ENCODE measurements at regions not wholly inside any gene's neighbourhood (a gene's known extent, or its start where the extent isn't known, plus 50 kb on each side); places are given as distances from the start of the nearest gene placed in this dataset.

- DNase-seq, result no peak
- H4K8ac ChIP-seq (ENCODE audit: low read length), result no peak overlapping the region
- H2AK5ac ChIP-seq (ENCODE audit: low read length, severe bottlenecking), result no peak overlapping the region
- H2BK5ac ChIP-seq (ENCODE audit: low read depth, low read length, poor library complexity, severe bottlenecking), result no peak overlapping the region
- 94% methylated on average over 12 of the region's 12 CpGs for WGBS
- H3K18ac ChIP-seq (ENCODE audit: low read depth in 1 of 2, low read length in 2 of 2), result no peak overlapping the region
- H3K23ac ChIP-seq (ENCODE audit: low read length in 2 of 2), result no peak overlapping the region
- H3K4me2 ChIP-seq (ENCODE audit: low read length, poor library complexity, severe bottlenecking), result no peak overlapping the region
- H2BK15ac ChIP-seq (ENCODE audit: low read depth, poor library complexity, severe bottlenecking), result no peak overlapping the region
- H4K91ac ChIP-seq (ENCODE audit: low read length), result no peak overlapping the region
- no peak overlapping the region for H2BK12ac ChIP-seq (ENCODE audit: low read length in 2 of 2)
- H3K27me3 ChIP-seq (ENCODE audit: control insufficient read depth in 1 of 2, insufficient read depth in 1 of 2, low read length in 2 of 2), result peaks cover 10 to 55% of the 10 kb centered on the region in 2 experiments
- no peak overlapping the region for H3K27ac ChIP-seq (ENCODE audit: low read length, poor library complexity, severe bottlenecking)
- H3K79me1 ChIP-seq (replicated peaks; ENCODE audit: low read length, poor library complexity, severe bottlenecking), result no peaks in the 10 kb centered on the region
- H3K4me1 ChIP-seq (ENCODE audit: control insufficient read depth, insufficient read depth, low read depth, low read length), result no peaks in the 10 kb centered on the region
- H3K9ac ChIP-seq (ENCODE audit: low read length), result no peak overlapping the region
- H3K9me3 ChIP-seq (ENCODE audit: control insufficient read depth, low read length), result no peaks in the 10 kb centered on the region
- H3K14ac ChIP-seq (ENCODE audit: low read length in 2 of 2), result no peak overlapping the region
- H3K36me3 ChIP-seq (ENCODE audit: control insufficient read depth in 1 of 2, insufficient read depth in 2 of 2, low read depth in 1 of 2, low read length in 2 of 2), result no peaks in the 10 kb centered on the region
- H3K4me3 ChIP-seq (ENCODE audit: insufficient read depth in 1 of 2, low read depth in 1 of 2, low read length in 2 of 2), result no peak overlapping the region
- no peak overlapping the region for H2BK120ac ChIP-seq (ENCODE audit: low read depth, low read length)
- H3K4ac ChIP-seq (ENCODE audit: low read depth in 1 of 2, low read length in 2 of 2), result no peak overlapping the region
- H2AFZ ChIP-seq (ENCODE audit: low read depth, low read length), result no peak overlapping the region
Measured at GRCh38 chr6:166776571-166776970, 149.5 kb upstream of the RPS6KA2 start.

DNA sequence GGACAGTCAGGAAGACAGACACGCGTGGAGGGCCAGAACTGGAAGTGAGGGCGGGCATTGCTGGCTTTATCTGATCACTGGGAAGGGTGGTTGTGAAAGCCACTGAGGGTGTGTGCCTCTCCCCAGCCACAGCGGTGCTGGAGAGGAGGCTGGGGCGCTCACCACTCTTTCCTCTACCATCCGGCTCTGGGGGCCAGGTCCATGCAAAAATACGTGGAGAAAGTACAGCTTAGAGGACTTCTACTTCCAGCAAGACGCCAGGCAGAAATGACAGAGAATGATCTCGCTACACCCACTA lies 148.8 kb upstream of the RPS6KA2 start:
- Histone ChIP-seq H3K23ac (ENCODE audit: low read length in 2 of 2) (no peak overlapping the region), H2BK120ac (ENCODE audit: low read depth, low read length) (no peak overlapping the region), H3K79me1 (replicated peaks; ENCODE audit: low read length, poor library complexity, severe bottlenecking) (no peaks in the 10 kb centered on the region), H2AK5ac (ENCODE audit: low read length, severe bottlenecking) (no peak overlapping the region), H4K91ac (ENCODE audit: low read length) (no peak overlapping the region), H3K27ac (ENCODE audit: low read length, poor library complexity, severe bottlenecking) (no peak overlapping the region), H2AFZ (ENCODE audit: low read depth, low read length) (no peak overlapping the region), H2BK15ac (ENCODE audit: low read depth, poor library complexity, severe bottlenecking) (no peak overlapping the region), H3K14ac (ENCODE audit: low read length in 2 of 2) (no peak overlapping the region), H3K36me3 (ENCODE audit: control insufficient read depth in 1 of 2, insufficient read depth in 2 of 2, low read depth in 1 of 2, low read length in 2 of 2) (no peaks in the 10 kb centered on the region), H3K4ac (ENCODE audit: low read depth in 1 of 2, low read length in 2 of 2) (no peak overlapping the region), H3K18ac (ENCODE audit: low read depth in 1 of 2, low read length in 2 of 2) (no peak overlapping the region), H2BK5ac (ENCODE audit: low read depth, low read length, poor library complexity, severe bottlenecking) (no peak overlapping the region), H3K9me3 (ENCODE audit: control insufficient read depth, low read length) (no peaks in the 10 kb centered on the region), H3K27me3 (ENCODE audit: control insufficient read depth in 1 of 2, insufficient read depth in 1 of 2, low read length in 2 of 2) (peaks cover 10 to 58% of the 10 kb centered on the region in 2 experiments), H3K9ac (ENCODE audit: low read length) (no peak overlapping the region), H3K4me2 (ENCODE audit: low read length, poor library complexity, severe bottlenecking) (no peak overlapping the region), H3K4me3 (ENCODE audit: insufficient read depth in 1 of 2, low read depth in 1 of 2, low read length in 2 of 2) (no peak overlapping the region), H3K4me1 (ENCODE audit: control insufficient read depth, insufficient read depth, low read depth, low read length) (no peaks in the 10 kb centered on the region), H4K8ac (ENCODE audit: low read length) (no peak overlapping the region), H2BK12ac (ENCODE audit: low read length in 2 of 2) (no peak overlapping the region)
- WGBS, result 88% methylated on average over 8 of the region's 9 CpGs
- no peak for DNase-seq

GRCh38 chr6:166775180-166775922 lies 148.3 kb upstream of the RPS6KA2 start:
- Histone ChIP-seq H2AK5ac (ENCODE audit: low read length, severe bottlenecking) (no peak overlapping the region), H3K36me3 (ENCODE audit: control insufficient read depth in 1 of 2, insufficient read depth in 2 of 2, low read depth in 1 of 2, low read length in 2 of 2) (no peaks in the 10 kb centered on the region), H2BK120ac (ENCODE audit: low read depth, low read length) (no peak overlapping the region), H3K4me2 (ENCODE audit: low read length, poor library complexity, severe bottlenecking) (no peak overlapping the region), H3K9ac (ENCODE audit: low read length) (no peak overlapping the region), H2BK5ac (ENCODE audit: low read depth, low read length, poor library complexity, severe bottlenecking) (no peak overlapping the region), H3K27me3 (ENCODE audit: control insufficient read depth in 1 of 2, insufficient read depth in 1 of 2, low read length in 2 of 2) (peaks cover 10 to 58% of the 10 kb centered on the region in 2 experiments), H2BK15ac (ENCODE audit: low read depth, poor library complexity, severe bottlenecking) (no peak overlapping the region), H3K4me3 (ENCODE audit: insufficient read depth in 1 of 2, low read depth in 1 of 2, low read length in 2 of 2) (no peak overlapping the region), H3K18ac (ENCODE audit: low read depth in 1 of 2, low read length in 2 of 2) (no peak overlapping the region), H4K8ac (ENCODE audit: low read length) (no peak overlapping the region), H3K4me1 (ENCODE audit: control insufficient read depth, insufficient read depth, low read depth, low read length) (no peaks in the 10 kb centered on the region), H3K4ac (ENCODE audit: low read depth in 1 of 2, low read length in 2 of 2) (no peak overlapping the region), H3K27ac (ENCODE audit: low read length, poor library complexity, severe bottlenecking) (no peak overlapping the region), H3K79me1 (replicated peaks; ENCODE audit: low read length, poor library complexity, severe bottlenecking) (no peaks in the 10 kb centered on the region), H4K91ac (ENCODE audit: low read length) (no peak overlapping the region), H2BK12ac (ENCODE audit: low read length in 2 of 2) (no peak overlapping the region), H3K23ac (ENCODE audit: low read length in 2 of 2) (no peak overlapping the region), H2AFZ (ENCODE audit: low read depth, low read length) (no peak overlapping the region), H3K9me3 (ENCODE audit: control insufficient read depth, low read length) (no peaks in the 10 kb centered on the region), H3K14ac (ENCODE audit: low read length in 2 of 2) (no peak overlapping the region)
- WGBS, result 65% methylated on average over 21 of the region's 24 CpGs
- DNase-seq, result peak; percentile 70

DNA sequence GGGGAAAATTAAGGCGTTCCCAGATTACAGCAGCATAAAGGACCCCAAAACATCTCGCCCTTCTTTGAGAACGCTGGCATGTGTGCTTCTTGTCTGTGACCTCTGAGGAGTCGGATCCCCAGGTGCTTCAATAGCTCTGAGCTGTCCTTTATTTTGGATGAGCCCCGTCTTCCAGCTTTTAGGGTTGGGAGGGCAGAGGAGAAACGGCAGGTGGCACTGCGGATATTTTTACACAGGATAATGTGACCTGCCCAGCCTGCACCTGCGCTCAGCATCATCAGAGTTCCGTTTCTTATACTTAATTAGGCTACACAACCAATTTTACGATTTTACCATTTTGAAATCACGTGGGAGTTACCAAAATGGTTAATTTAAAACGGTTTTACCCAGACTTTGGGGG lies 147.7 kb upstream of the RPS6KA2 start:
- 74% methylated on average over 12 of the region's 12 CpGs for WGBS
- no peak overlapping the region for H3K4me3 ChIP-seq (ENCODE audit: insufficient read depth in 1 of 2, low read depth in 1 of 2, low read length in 2 of 2)
- H4K8ac ChIP-seq (ENCODE audit: low read length), result no peak overlapping the region
- no peaks in the 10 kb centered on the region for H3K36me3 ChIP-seq (ENCODE audit: control insufficient read depth in 1 of 2, insufficient read depth in 2 of 2, low read depth in 1 of 2, low read length in 2 of 2)
- H3K4me2 ChIP-seq (ENCODE audit: low read length, poor library complexity, severe bottlenecking), result no peak overlapping the region
- no peak overlapping the region for H2BK120ac ChIP-seq (ENCODE audit: low read depth, low read length)
- H3K9ac ChIP-seq (ENCODE audit: low read length), result no peak overlapping the region
- no peak overlapping the region for H3K27ac ChIP-seq (ENCODE audit: low read length, poor library complexity, severe bottlenecking)
- H3K4me1 ChIP-seq (ENCODE audit: control insufficient read depth, insufficient read depth, low read depth, low read length), result no peaks in the 10 kb centered on the region
- no peak overlapping the region for H2AK5ac ChIP-seq (ENCODE audit: low read length, severe bottlenecking)
- no peak overlapping the region for H4K91ac ChIP-seq (ENCODE audit: low read length)
- H3K4ac ChIP-seq (ENCODE audit: low read depth in 1 of 2, low read length in 2 of 2), result no peak overlapping the region
- H3K18ac ChIP-seq (ENCODE audit: low read depth in 1 of 2, low read length in 2 of 2), result no peak overlapping the region
- peaks cover 10 to 58% of the 10 kb centered on the region in 2 experiments for H3K27me3 ChIP-seq (ENCODE audit: control insufficient read depth in 1 of 2, insufficient read depth in 1 of 2, low read length in 2 of 2)
- H3K79me1 ChIP-seq (replicated peaks; ENCODE audit: low read length, poor library complexity, severe bottlenecking), result no peaks in the 10 kb centered on the region
- no peak overlapping the region for H3K14ac ChIP-seq (ENCODE audit: low read length in 2 of 2)
- DNase-seq, result no peak
- H2AFZ ChIP-seq (ENCODE audit: low read depth, low read length), result no peak overlapping the region
- no peaks in the 10 kb centered on the region for H3K9me3 ChIP-seq (ENCODE audit: control insufficient read depth, low read length)
- no peak overlapping the region for H2BK15ac ChIP-seq (ENCODE audit: low read depth, poor library complexity, severe bottlenecking)
- H2BK12ac ChIP-seq (ENCODE audit: low read length in 2 of 2), result no peak overlapping the region
- no peak overlapping the region for H3K23ac ChIP-seq (ENCODE audit: low read length in 2 of 2)
- H2BK5ac ChIP-seq (ENCODE audit: low read depth, low read length, poor library complexity, severe bottlenecking), result no peak overlapping the region

Data from mesenchymal stem cell (in vitro differentiated cells and primary cell).